Liver (tissue), 8 donors: ENCODE measurements at regions not wholly inside any gene's neighbourhood (a gene's known extent, or its start where the extent isn't known, plus 50 kb on each side); places are given as distances from the start of the nearest gene placed in this dataset.

ENCODE experiments used
- DNase-seq: peaks from one replicate; pipeline ENCODE4 v3.0.0-alpha.2; 2017; ENCODE audit warnings: low spot score
- H3K27ac ChIP-seq, 2 donors: one replicate each; pipeline ENCODE4 v1.7.0; 2013; ENCODE audit warnings: inconsistent platforms in 2 of 2, low read length in 2 of 2, control low read depth in 1 of 2, low read depth in 1 of 2, mild to moderate bottlenecking in 1 of 2
- H3K27me3 ChIP-seq, 4 donors: one replicate each; pipeline versions ENCODE4 v1.6.1 to v1.7.0; 2013; ENCODE audit warnings: low read length in 3 of 4, inconsistent platforms in 1 of 4, mild to moderate bottlenecking in 1 of 4, moderate library complexity in 1 of 4; ENCODE audit not compliant: control insufficient read depth in 4 of 4, insufficient read depth in 4 of 4
- H3K36me3 ChIP-seq, 4 donors: one replicate each; pipeline versions ENCODE4 v1.6.1 to v1.7.0; 2013; ENCODE audit warnings: low read length in 3 of 4, mild to moderate bottlenecking in 3 of 4, low read depth in 1 of 4, moderate library complexity in 1 of 4; ENCODE audit not compliant: control insufficient read depth in 4 of 4, insufficient read depth in 3 of 4
- H3K4me1 ChIP-seq, 4 donors: one replicate each; pipeline versions ENCODE4 v1.6.1 to v1.7.0; 2013; ENCODE audit warnings: low read length in 3 of 4, mild to moderate bottlenecking in 3 of 4, moderate library complexity in 1 of 4; ENCODE audit not compliant: control insufficient read depth in 4 of 4, insufficient read depth in 4 of 4
- H3K4me3 ChIP-seq, 3 donors: one replicate each; pipeline versions ENCODE4 v1.6.1 to v1.7.0; 2013; ENCODE audit warnings: low read length in 3 of 3, control low read depth in 1 of 3, low read depth in 1 of 3, mild to moderate bottlenecking in 1 of 3
- H3K9ac ChIP-seq, 2 donors: one replicate each; pipeline ENCODE4 v1.7.0; 2013; ENCODE audit warnings: low read length in 2 of 2, mild to moderate bottlenecking in 2 of 2, moderate library complexity in 2 of 2, control low read depth in 1 of 2, low read depth in 1 of 2
- H3K9me3 ChIP-seq, 4 donors: one replicate each; pipeline versions ENCODE4 v1.6.1 to v1.7.0; 2013; ENCODE audit warnings: low read length in 3 of 4; ENCODE audit not compliant: control insufficient read depth in 4 of 4
- ATF3 ChIP-seq: IDR thresholded peaks from 2 replicates; pipeline ENCODE4 v1.6.1; 2016; ENCODE audit warnings: antibody characterized with exemption
- CTCF ChIP-seq: fragments of 150-350 bp; IDR thresholded peaks from 2 replicates; pipeline ENCODE4 v1.5.1; 2017; ENCODE audit warnings: improper control_type of control experiment, low read depth, low read length; ENCODE audit not compliant: missing input control
- EGR1 ChIP-seq, 2 donors: IDR thresholded peaks; 2 replicates each; pipeline ENCODE4 v1.6.1; 2016 to 2018; ENCODE audit warnings: antibody characterized with exemption in 2 of 2, low read depth in 2 of 2
- FOXA1 ChIP-seq: IDR thresholded peaks from 2 replicates; pipeline ENCODE4 v1.6.1; 2016; ENCODE audit warnings: antibody characterized with exemption
- FOXA2 ChIP-seq: IDR thresholded peaks from 2 replicates; pipeline ENCODE4 v1.6.1; 2016; ENCODE audit warnings: antibody characterized with exemption
- GABPA ChIP-seq, 2 donors: IDR thresholded peaks in 1 of 2; conservative IDR thresholded peaks in 1 of 2; 2 replicates each; pipeline ENCODE4 v1.6.1; 2016; ENCODE audit warnings: antibody characterized with exemption in 2 of 2, mild to moderate bottlenecking in 1 of 2, moderate library complexity in 1 of 2
- HNF4A ChIP-seq, 2 donors: conservative IDR thresholded peaks; 2 replicates each; pipeline ENCODE4 v1.6.1; 2016; ENCODE audit warnings: antibody characterized with exemption in 2 of 2, mild to moderate bottlenecking in 2 of 2
- HNF4G ChIP-seq: IDR thresholded peaks from 2 replicates; pipeline ENCODE4 v1.6.1; 2016; ENCODE audit warnings: antibody characterized with exemption
- JUND ChIP-seq, 2 donors: IDR thresholded peaks; 2 replicates each; pipeline ENCODE4 v1.6.1; 2016; ENCODE audit warnings: antibody characterized with exemption in 2 of 2
- MAX ChIP-seq: IDR thresholded peaks from 2 replicates; pipeline ENCODE4 v1.6.1; 2016; ENCODE audit warnings: antibody characterized with exemption
- NR2F2 ChIP-seq: IDR thresholded peaks from 2 replicates; pipeline ENCODE4 v1.6.1; 2016; ENCODE audit warnings: antibody characterized with exemption
- RAD21 ChIP-seq, 2 donors: IDR thresholded peaks; 2 replicates each; pipeline ENCODE4 v1.6.1; 2016; ENCODE audit warnings: antibody characterized with exemption in 2 of 2, mild to moderate bottlenecking in 2 of 2
- REST ChIP-seq: IDR thresholded peaks from 2 replicates; pipeline ENCODE4 v1.6.1; 2016; ENCODE audit warnings: antibody characterized with exemption, mild to moderate bottlenecking
- RXRA ChIP-seq, 2 donors: IDR thresholded peaks; 2 replicates each; pipeline ENCODE4 v1.6.1; 2017 to 2018; ENCODE audit warnings: antibody characterized with exemption in 2 of 2, mild to moderate bottlenecking in 1 of 2
- SP1 ChIP-seq: IDR thresholded peaks from 2 replicates; pipeline ENCODE4 v1.6.1; 2018; ENCODE audit warnings: antibody characterized with exemption, mild to moderate bottlenecking
- YY1 ChIP-seq: IDR thresholded peaks from 2 replicates; pipeline ENCODE4 v1.6.1; 2016; ENCODE audit warnings: antibody characterized with exemption, mild to moderate bottlenecking
- ZBTB33 ChIP-seq: IDR thresholded peaks from 2 replicates; pipeline ENCODE4 v1.6.1; 2016; ENCODE audit warnings: antibody characterized with exemption
- WGBS: extraction: QIAGEN DNeasy Blood & Tissue Kit; methylation state at CpG from one replicate; pipeline ENCODE4 v1.1.7; 2013; 5-methylcytosine and 5-hydroxymethylcytosine counted together
- donor health status: healthy.
- donor health status: healthy.
- donor health status: healthy.
- donor health status: healthy.
- donor health status: healthy.

GRCh38 chr3:117632191-117632590 lies 922.6 kb downstream of the TUSC7 start:
- WGBS: 45% methylated on average over 2 of the region's 2 CpGs
- TF ChIP-seq RAD21 (IDR thresholded peaks at IDR 0.05) (no peak), FOXA2 (no peak), NR2F2 (no peak), GABPA (IDR thresholded peaks at IDR 0.05 in 1 of 2, conservative IDR thresholded peaks at IDR 0.05 in 1 of 2) (no peak)
- H3K4me3 ChIP-seq: no peak overlapping the region
- peaks cover 0 to under 1% (median 0%) of the 10 kb centered on the region in 4 donors for H3K27me3 ChIP-seq
- no peak overlapping the region for H3K9ac ChIP-seq
- H3K9me3 ChIP-seq: no peaks in the 10 kb centered on the region
- H3K27ac ChIP-seq: no peak overlapping the region
- no peaks in the 10 kb centered on the region for H3K36me3 ChIP-seq
- no peak for DNase-seq
- no peaks in the 10 kb centered on the region for H3K4me1 ChIP-seq

GRCh38 chr3:117633207-117633606 lies 923.6 kb downstream of the TUSC7 start:
- no peak for DNase-seq
- Histone ChIP-seq H3K36me3 (no peaks in the 10 kb centered on the region), H3K27me3 (no peaks in the 10 kb centered on the region), H3K4me3 (no peak overlapping the region), H3K4me1 (no peaks in the 10 kb centered on the region), H3K9me3 (no peaks in the 10 kb centered on the region), H3K9ac (no peak overlapping the region), H3K27ac (no peak overlapping the region)
- no peak for TF ChIP-seq SP1
- TF ChIP-seq FOXA1: no peak
- TF ChIP-seq RAD21 (IDR thresholded peaks at IDR 0.05): no peak
- TF ChIP-seq GABPA (IDR thresholded peaks at IDR 0.05 in 1 of 2, conservative IDR thresholded peaks at IDR 0.05 in 1 of 2): no peak
- TF ChIP-seq EGR1 (IDR thresholded peaks at IDR 0.05; ENCODE audit: low read depth in 2 of 2): no peak
- no peak for TF ChIP-seq ZBTB33
- TF ChIP-seq RXRA (IDR thresholded peaks at IDR 0.05): no peak
- TF ChIP-seq HNF4G: no peak
- no peak for TF ChIP-seq FOXA2
- TF ChIP-seq ATF3: no peak
- TF ChIP-seq CTCF: no peak
- no peak for TF ChIP-seq REST
- no peak for TF ChIP-seq MAX
- TF ChIP-seq NR2F2: no peak
- TF ChIP-seq JUND (IDR thresholded peaks at IDR 0.05): no peak
- no peak for TF ChIP-seq YY1
- no peak for TF ChIP-seq HNF4A (conservative IDR thresholded peaks at IDR 0.05)
- WGBS: 64% methylated on average over 4 of the region's 4 CpGs
